GM21515 (cell line): ENCODE measurements at regions not wholly inside any gene's neighbourhood (a gene's known extent, or its start where the extent isn't known, plus 50 kb on each side); places are given as distances from the start of the nearest gene placed in this dataset.
"Not testable (repeated sequence)": the region's sequence is repeated elsewhere in the genome, so short reads cannot be mapped to it uniquely, and the experiment has no call there.

Source experiments
- ATAC-seq: cut with Tn5 transposase; IDR thresholded peaks from one replicate; pipeline ENCODE4 v1.9.1; 2021; ENCODE audit not compliant: unreplicated experiment

- no peak for ATAC-seq
Observed at GRCh38 chr3:66552846-66553245, 52.0 kb upstream of the LRIG1 start.

- ATAC-seq: no peak
Observed at GRCh38 chr3:66553441-66554113, 52.8 kb upstream of the LRIG1 start.

DNA sequence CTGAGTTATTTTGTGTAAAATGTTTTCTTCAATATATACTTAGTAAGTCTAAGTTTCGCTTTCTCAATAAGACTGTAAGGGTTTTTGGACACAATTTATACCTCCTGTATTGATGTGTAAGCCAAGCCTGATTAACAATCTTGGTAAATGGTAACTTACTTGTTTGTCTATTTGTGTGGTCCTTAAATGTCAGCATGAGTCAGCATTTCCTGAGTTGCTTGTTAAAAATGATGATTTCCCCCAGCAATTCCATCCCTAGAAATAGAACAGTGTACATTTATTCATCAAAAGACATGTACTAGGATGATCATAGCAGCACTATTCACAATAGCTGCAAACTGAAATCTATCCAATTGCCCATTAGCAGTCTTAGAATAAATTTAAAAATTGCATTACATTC is 53.4 kb upstream of the LRIG1 start:
- no peak for ATAC-seq

- no peak for ATAC-seq
Observed at GRCh38 chr3:66555214-66555844, 54.5 kb upstream of the LRIG1 start.

DNA sequence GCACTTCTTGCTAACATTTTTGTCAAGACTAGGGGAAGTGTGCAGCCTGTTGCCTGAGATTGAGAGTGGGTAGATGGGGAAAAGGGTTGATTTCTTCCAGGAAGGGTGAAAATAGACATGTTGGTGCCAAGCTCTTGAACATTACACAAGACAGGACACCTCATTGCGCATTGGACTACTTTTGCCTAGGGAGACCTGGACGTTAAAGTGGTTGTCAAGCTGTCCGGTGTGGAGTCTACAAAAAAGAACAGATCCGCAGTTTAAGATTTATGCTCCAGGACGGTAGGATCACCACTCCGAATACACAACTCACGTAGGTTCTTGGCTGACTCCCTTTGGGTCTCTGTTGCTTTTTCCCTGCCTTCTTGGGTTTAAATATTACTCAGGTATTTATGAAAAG is 56.3 kb upstream of the LRIG1 start:
- no peak for ATAC-seq

DNA sequence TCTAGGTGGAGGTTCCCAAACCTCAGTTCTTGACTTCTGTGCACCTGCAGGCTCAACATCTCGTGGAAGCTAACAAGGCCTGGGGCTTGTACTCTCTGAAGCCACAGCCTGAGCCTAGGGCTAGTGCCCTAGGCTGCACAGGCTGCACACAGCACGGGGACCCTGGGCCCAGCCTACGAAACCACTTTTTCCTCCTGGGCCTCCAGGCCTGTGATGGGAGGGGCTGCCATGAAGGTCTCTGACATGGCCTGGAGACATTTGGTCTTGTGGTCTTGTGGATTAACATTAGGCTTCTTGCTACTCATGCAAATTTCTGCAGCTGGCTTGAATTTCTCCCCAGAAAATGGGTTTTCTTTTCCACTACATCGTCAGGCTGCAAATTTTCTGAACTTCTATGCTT is 59.1 kb upstream of the LRIG1 start:
- not testable (repeated sequence) for ATAC-seq

GRCh38 chr3:66561367-66561766 is 60.5 kb upstream of the LRIG1 start:
- no peak for ATAC-seq

GRCh38 chr3:66565301-66565700 is 64.5 kb upstream of the LRIG1 start:
- ATAC-seq: no peak

DNA sequence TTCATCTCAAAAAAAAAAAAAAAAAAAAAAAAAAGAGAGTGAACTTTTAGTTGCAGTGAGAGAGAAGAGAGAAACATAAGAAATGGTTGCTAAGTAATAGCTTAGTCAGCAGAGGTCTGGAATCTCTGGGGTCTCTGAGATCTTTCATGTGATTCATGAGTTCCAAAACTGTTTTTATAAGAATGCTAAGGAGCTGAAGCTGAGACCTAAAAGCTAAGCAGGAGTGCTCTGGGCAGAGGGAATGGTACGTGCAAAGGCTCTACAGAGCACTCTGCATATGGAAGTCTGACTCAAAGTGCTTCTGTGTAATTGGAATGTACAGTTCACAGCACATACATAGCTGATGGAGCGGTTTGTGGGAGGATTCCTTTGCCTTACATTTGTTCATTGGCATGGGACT is 66.3 kb upstream of the LRIG1 start:
- ATAC-seq: no peak

DNA sequence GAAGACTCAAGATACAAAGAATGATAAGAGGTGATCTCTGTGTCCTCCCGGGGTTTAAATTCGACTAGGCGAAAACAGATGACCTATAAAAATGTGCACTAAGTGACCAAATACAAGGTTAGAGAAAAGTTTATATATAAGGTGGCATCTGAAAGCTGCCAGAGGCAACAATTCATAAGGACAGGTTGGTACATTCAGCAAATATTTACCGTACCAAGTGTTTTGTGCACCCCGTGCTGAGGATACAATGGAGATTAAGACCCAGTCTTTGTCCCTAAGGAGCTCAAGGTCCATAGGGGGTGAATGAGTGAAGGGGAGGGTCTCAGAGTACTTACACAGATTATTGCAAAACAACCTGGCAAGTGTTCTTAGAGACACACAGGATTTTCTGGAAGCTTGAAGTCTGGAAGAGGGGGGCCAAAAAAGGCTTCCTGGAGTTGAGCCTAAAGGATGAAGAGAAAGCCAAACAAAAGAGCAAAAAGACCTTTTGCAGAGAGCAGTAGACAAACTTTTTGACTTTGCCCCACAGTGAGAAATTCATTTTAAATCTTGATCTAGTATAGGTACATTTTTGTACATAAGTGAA is 71.4 kb upstream of the LRIG1 start:
- no peak for ATAC-seq

- ATAC-seq: peak; percentile 58
Observed at GRCh38 chr3:66572938-66573710, 72.3 kb upstream of the LRIG1 start.

- no peak for ATAC-seq
Observed at GRCh38 chr3:66574091-66574490, 73.3 kb upstream of the LRIG1 start.

DNA sequence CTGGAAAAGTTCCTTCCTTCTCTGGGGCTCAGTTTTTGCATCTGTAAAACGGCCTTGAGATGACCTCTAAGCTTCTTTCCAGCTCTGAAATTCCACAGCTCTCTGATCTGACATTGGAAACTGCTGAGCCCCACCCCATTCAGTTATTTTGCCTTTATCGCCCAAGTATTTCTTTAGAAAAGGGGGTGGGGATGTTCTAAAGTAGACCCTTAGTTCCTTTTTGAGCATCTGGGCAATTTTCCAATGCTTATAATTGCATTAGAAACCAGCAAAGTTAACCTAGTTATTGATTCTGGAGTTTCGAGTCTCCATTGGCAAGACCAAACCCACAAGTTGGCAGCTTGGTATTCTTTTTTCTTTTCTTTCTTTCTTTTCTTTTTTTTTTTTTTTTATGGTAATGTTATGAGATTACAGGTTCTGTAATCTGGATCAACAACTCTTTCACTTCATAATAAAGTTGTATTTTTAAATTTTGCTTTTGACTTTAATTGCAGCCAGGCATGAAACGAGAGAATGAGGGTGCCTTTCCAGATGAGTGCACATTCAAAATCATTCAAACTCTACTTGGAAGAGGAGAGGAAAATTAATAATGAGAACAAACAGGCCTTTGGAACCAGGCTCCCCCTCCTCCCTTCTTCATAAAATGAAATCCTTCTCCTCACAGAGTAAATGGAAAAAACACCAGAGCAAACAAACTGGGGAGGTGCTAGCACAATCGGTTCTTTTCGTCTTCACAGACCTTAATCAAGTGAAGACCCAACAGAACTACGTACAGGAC is 76.8 kb upstream of the LRIG1 start:
- no peak for ATAC-seq

DNA sequence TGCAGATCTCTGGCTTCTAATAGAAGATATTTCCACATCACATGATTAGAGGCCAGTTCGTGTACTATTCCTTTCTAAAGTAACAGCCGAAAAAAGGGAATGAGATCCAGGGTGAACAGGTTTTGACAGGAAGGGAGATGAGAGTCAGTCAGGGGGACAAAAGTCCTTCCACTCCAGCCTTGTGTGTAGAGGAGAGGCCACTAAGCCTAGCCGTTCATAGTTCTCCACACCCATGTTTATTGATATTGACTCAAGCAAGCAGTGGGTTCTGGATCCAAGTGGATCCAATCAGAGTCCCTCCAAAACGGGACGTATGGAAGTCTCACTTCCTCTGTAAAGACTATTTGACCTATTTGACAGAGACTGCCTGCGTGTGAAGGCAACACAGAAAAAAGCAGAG is 80.4 kb upstream of the LRIG1 start:
- no peak for ATAC-seq

DNA sequence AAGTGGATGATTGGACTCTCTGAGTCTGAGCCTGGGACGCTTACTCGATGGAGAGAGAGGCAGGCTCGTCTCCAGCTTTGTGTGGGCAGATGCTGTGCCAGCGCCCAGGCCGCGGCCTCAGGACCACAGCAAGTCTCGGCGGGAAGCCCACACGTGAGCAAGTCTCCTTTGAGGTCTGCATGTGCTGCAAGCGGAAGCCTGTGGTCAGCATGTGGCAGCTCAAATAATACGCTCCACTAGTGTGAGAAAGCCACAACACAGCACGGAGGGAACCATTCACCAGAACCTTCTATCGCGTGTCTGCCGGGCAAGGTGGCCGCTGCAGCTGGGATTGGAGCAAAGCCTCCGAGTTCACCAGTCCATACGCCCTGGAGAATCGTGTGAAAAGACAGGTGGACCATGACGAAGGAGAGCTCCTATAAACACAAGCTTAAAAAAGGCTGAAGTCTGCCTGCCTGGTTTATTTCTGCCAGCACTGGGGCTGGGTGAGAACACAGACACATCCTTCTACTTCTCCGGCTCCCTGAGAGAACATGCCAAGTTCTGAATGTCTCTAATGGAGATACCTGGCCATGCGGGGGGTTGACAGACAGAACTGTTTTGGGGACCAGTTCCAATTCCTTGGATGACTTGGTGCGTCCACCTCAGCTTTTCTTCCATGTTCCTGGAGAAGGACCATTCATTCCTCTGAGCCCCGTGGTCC is 82.0 kb upstream of the LRIG1 start:
- ATAC-seq: peak; percentile 92

DNA sequence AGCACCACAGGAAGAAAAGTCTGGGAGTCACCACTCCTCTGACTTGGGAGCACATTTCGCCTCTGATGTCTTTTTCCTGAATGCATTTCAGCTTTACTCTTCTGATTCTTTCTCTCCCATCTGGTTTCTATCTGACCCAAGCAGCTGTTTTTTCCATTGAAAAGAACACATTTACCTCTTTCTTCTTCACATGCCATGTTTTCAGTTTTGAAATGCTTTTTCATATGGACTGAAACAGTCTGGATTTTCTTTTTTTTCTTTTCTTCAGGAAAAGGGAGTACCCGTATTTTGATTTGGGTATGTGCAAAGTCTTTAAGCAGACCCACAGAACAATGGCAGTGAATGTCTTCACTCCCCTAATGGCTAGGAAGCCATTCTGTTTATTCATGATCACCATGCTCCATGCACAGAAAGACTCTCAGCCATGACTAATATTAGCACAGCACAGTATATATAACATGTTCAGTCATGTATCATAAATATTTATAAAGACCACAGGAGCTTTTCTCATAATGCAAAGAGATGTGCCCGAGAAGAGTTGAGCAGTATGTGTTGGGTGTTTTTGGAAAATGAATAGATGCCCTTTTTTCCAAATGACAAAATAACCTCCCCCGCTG is 82.7 kb upstream of the LRIG1 start:
- no peak for ATAC-seq

DNA sequence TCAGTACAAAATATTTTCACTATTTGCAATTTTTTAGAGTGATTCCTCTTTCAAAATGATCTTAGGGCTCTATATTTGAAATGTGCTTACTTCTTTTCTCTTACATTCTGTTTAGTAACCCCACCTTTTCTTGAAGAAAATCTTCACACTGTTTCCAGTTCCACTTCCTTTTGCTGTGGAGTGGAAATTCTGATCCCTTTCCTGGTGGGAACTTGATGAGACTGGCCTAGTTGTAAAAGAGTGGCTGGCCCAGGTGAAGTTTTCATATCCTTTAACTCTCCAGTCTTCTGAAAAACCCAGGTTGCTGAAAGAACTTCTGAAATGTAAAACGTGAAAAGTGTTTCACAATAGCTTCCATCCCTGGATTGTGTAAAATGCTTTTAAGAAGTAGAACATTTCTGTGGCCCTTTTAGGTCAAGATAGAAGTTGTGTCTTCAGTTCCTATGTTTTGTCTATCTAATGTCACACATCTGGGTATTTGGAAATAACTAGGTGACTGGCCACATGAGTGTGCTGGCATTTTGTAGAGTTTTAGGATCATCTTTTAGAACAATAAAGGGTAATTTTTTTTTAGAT is 84.8 kb upstream of the LRIG1 start:
- ATAC-seq: no peak

GRCh38 chr3:66586853-66587252 is 86.0 kb upstream of the LRIG1 start:
- no peak for ATAC-seq

DNA sequence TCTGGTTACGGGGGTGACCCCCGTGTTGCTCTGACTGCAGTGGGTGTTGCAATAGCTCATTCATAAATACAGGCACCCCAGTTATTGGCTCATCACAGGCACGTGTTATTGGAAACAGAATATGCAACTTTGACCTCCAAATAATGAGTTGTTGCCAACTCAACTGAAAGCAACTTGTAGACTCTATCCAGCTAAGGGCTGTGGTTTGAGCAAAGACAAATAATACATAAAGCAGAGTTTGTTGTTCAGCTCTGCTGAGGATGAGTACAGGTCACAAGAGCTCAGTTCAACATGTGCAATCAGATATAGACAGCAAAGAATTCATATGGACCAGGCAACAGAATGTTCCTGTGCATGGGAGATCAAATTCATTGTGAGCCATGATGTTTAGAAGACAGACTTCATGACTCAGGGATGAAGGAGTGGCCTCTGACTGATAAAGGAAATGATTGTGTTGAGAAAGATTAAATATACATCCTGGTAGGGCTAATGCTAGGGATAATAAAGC is 87.6 kb upstream of the LRIG1 start:
- ATAC-seq: no peak
